Colon (tissue), 2 donors: ENCODE measurements at regions not wholly inside any gene's neighbourhood (a gene's known extent, or its start where the extent isn't known, plus 50 kb on each side); places are given as distances from the start of the nearest gene placed in this dataset.
"Not testable (repeated sequence)": the region's sequence is repeated elsewhere in the genome, so short reads cannot be mapped to it uniquely, and the experiment has no call there.

Experiments
- FAIRE-seq: peaks from 2 replicates; lab custom pipeline; 2012; peaks lifted over from hg19 to GRCh38; lab: Jason Lieb, UNC
- donor health status: control.
- donor health status: control.

GRCh38 chrX:15114743-15115566 is 154.9 kb downstream of the ASB9 start:
- no peak for FAIRE-seq

- FAIRE-seq, result no peak
Measured at GRCh38 chrX:15107367-15107988, 162.4 kb downstream of the ASB9 start.

GRCh38 chrX:15098505-15098904 is 171.4 kb downstream of the ASB9 start:
- FAIRE-seq, result no peak

- no peak for FAIRE-seq
Measured at GRCh38 chrX:15087747-15088146, 182.1 kb downstream of the ASB9 start.

- FAIRE-seq, result no peak
Measured at GRCh38 chrX:15073313-15073712, 196.6 kb downstream of the ASB9 start.

- FAIRE-seq, result no peak
Measured at GRCh38 chrX:15072880-15073279, 197.0 kb downstream of the ASB9 start.

- FAIRE-seq, result no peak
Measured at GRCh38 chrX:15072259-15072658, 197.6 kb downstream of the ASB9 start.

GRCh38 chrX:15059474-15059873 is 186.3 kb downstream of the MOSPD2 start:
- FAIRE-seq, result no peak

- FAIRE-seq, result no peak
Measured at GRCh38 chrX:15056044-15056443, 182.8 kb downstream of the MOSPD2 start.

GRCh38 chrX:15055146-15055930 is 182.1 kb downstream of the MOSPD2 start:
- no peak for FAIRE-seq

- no peak for FAIRE-seq
Measured at GRCh38 chrX:15050395-15050794, 177.2 kb downstream of the MOSPD2 start.

- FAIRE-seq, result no peak
Measured at GRCh38 chrX:15043538-15043937, 170.3 kb downstream of the MOSPD2 start.

GRCh38 chrX:15033917-15034316 is 160.7 kb downstream of the MOSPD2 start:
- FAIRE-seq, result no peak

- FAIRE-seq, result peak; percentile 41
Measured at GRCh38 chrX:15017491-15017890, 144.3 kb downstream of the MOSPD2 start.

GRCh38 chrX:15016051-15016450 is 142.8 kb downstream of the MOSPD2 start:
- no peak for FAIRE-seq

GRCh38 chrX:15014281-15014680 is 141.1 kb downstream of the MOSPD2 start:
- FAIRE-seq, result no peak

- FAIRE-seq, result no peak
Measured at GRCh38 chrX:15013461-15013860, 140.2 kb downstream of the MOSPD2 start.

GRCh38 chrX:14997271-14997670 is 124.0 kb downstream of the MOSPD2 start:
- FAIRE-seq, result no peak

- not testable (repeated sequence) for FAIRE-seq
Measured at GRCh38 chrX:14984425-14984824, 111.2 kb downstream of the MOSPD2 start.
